H1 (cell line): ENCODE measurements at regions not wholly inside any gene's neighbourhood (a gene's known extent, or its start where the extent isn't known, plus 50 kb on each side); places are given as distances from the start of the nearest gene placed in this dataset.

Source experiments
- CTCF ChIA-PET: fragments of 300-600 bp; sonication (Branson Sonifier 250); formaldehyde crosslinking; loops from one replicate; lab custom pipeline; 2021; ENCODE audit not compliant: partially characterized antibody; lab: Charles Lee
- POLR2A ChIA-PET: fragments of 300-600 bp; sonication (Branson Sonifier 250); formaldehyde crosslinking; loops from one replicate; lab custom pipeline; 2021; ENCODE audit warnings: inconsistent platforms; ENCODE audit not compliant: partially characterized antibody; lab: Charles Lee
- DNase-seq, 2 experiments: peaks; one replicate each; pipeline versions ENCODE4 v3.0.0 to v3.0.0-alpha.2; 2010 to 2022; ENCODE audit warnings: low spot score in 2 of 2, low read depth in 1 of 2, mixed read lengths in 1 of 2
- FAIRE-seq: peaks from 2 replicates; lab custom pipeline; 2011; peaks lifted over from hg19 to GRCh38; lab: Jason Lieb, UNC
- H2AFZ ChIP-seq: 2 replicates; pipeline ENCODE4 v1.8.1; 2012; ENCODE audit warnings: low read length, inconsistent platforms
- H2AK5ac ChIP-seq: 2 replicates; pipeline ENCODE4 v1.6.1; 2013; ENCODE audit warnings: low read depth, low read length
- H2BK120ac ChIP-seq: replicated peaks from 2 replicates; pipeline ENCODE3; 2013; ENCODE audit warnings: low read depth, low read length, inconsistent platforms
- H2BK12ac ChIP-seq: 2 replicates; pipeline ENCODE4 v1.6.1; 2013; ENCODE audit warnings: low read depth, low read length
- H2BK15ac ChIP-seq: 2 replicates; pipeline ENCODE4 v1.6.1; 2013; ENCODE audit warnings: low read length
- H2BK20ac ChIP-seq: 2 replicates; pipeline ENCODE4 v1.6.1; 2013; ENCODE audit warnings: low read length
- H2BK5ac ChIP-seq: 2 replicates; pipeline ENCODE4 v1.6.1; 2013; ENCODE audit warnings: low read depth, low read length
- H3K14ac ChIP-seq: 2 replicates; pipeline ENCODE4 v1.6.1; 2013; ENCODE audit warnings: inconsistent platforms; ENCODE audit not compliant: insufficient read length
- H3K18ac ChIP-seq: 2 replicates; pipeline ENCODE4 v1.6.1; 2013; ENCODE audit warnings: low read length; ENCODE audit errors: extremely low read depth
- H3K23ac ChIP-seq: 2 replicates; pipeline ENCODE4 v1.6.1; 2013; ENCODE audit warnings: inconsistent platforms; ENCODE audit not compliant: insufficient read length
- H3K23me2 ChIP-seq: 2 replicates; pipeline ENCODE4 v1.6.1; 2013; ENCODE audit warnings: low read depth, low read length
- H3K27ac ChIP-seq: 2 replicates; pipeline ENCODE4 v1.6.1; 2011; ENCODE audit warnings: low read depth, low read length, inconsistent platforms
- H3K27me3 ChIP-seq, 4 experiments: replicated peaks in 1 of 4; 1 replicate in 1 of 4; 2 replicates in 3 of 4; pipeline versions ENCODE4 v1.6.1 to v1.8.1; 2011 to 2013; ENCODE audit warnings: low read length in 3 of 4, mild to moderate bottlenecking in 3 of 4, inconsistent platforms in 2 of 4, mixed read lengths in 2 of 4, moderate library complexity in 1 of 4; ENCODE audit not compliant: control insufficient read depth in 3 of 4, insufficient read depth in 3 of 4; ENCODE audit errors: extremely low read depth in 1 of 4
- H3K36me3 ChIP-seq, 4 experiments: 2 replicates each; pipeline versions ENCODE4 v1.6.1 to v1.8.1; 2011 to 2013; ENCODE audit warnings: mild to moderate bottlenecking in 4 of 4, low read length in 3 of 4, moderate library complexity in 2 of 4, control low read depth in 1 of 4, inconsistent platforms in 1 of 4; ENCODE audit not compliant: insufficient read depth in 4 of 4, control insufficient read depth in 2 of 4
- H3K4ac ChIP-seq: replicated peaks from 2 replicates; pipeline ENCODE3; 2013; ENCODE audit warnings: low read length, low read depth, mixed read lengths, inconsistent platforms; ENCODE audit not compliant: insufficient read length
- H3K4me1 ChIP-seq, 4 experiments: replicated peaks in 1 of 4; 1 replicate in 1 of 4; 2 replicates in 3 of 4; pipeline versions ENCODE4 v1.6.1 to v1.8.1; 2011 to 2013; ENCODE audit warnings: low read length in 3 of 4, inconsistent platforms in 2 of 4, mixed read lengths in 1 of 4; ENCODE audit not compliant: insufficient read depth in 4 of 4, control insufficient read depth in 3 of 4
- H3K4me2 ChIP-seq, 2 experiments: 2 replicates each; pipeline versions ENCODE4 v1.6.1 to v1.8.1; 2011 to 2013; ENCODE audit warnings: low read depth in 2 of 2, low read length in 2 of 2, control low read depth in 1 of 2, inconsistent platforms in 1 of 2, mild to moderate bottlenecking in 1 of 2; ENCODE audit not compliant: insufficient read depth in 1 of 2
- H3K4me3 ChIP-seq, 4 experiments: fragments of 200-600, 300-600 bp in 1 of 4; sonication (generic), shearing (Covaris generic), sonication (Bioruptor Twin) in 1 of 4; 2 replicates each; pipeline versions ENCODE4 v1.5.1 to v1.8.1; 2011 to 2016; ENCODE audit warnings: low read length in 4 of 4, low read depth in 3 of 4, control low read depth in 2 of 4, inconsistent platforms in 2 of 4, mild to moderate bottlenecking in 2 of 4, mixed read lengths in 1 of 4, moderate library complexity in 1 of 4; ENCODE audit not compliant: insufficient read depth in 2 of 4; ENCODE audit errors: extremely low read depth in 1 of 4
- H3K56ac ChIP-seq: replicated peaks from 2 replicates; pipeline ENCODE3; 2013; ENCODE audit warnings: low read depth, mild to moderate bottlenecking, mixed read lengths, low read length, inconsistent platforms; ENCODE audit not compliant: insufficient read length
- H3K79me1 ChIP-seq: 2 replicates; pipeline ENCODE4 v1.6.1; 2013; ENCODE audit warnings: low read depth, low read length, control low read depth
- H3K79me2 ChIP-seq, 2 experiments: 2 replicates each; pipeline versions ENCODE4 v1.6.1 to v1.8.1; 2012 to 2013; ENCODE audit warnings: low read length in 2 of 2, mild to moderate bottlenecking in 2 of 2, inconsistent platforms in 1 of 2; ENCODE audit not compliant: insufficient read depth in 2 of 2, control insufficient read depth in 1 of 2
- H3K9ac ChIP-seq, 4 experiments: replicated peaks in 1 of 4; 1 replicate in 1 of 4; 2 replicates in 3 of 4; pipeline versions ENCODE4 v1.6.1 to v1.8.1; 2011 to 2013; ENCODE audit warnings: low read depth in 3 of 4, low read length in 3 of 4, control low read depth in 2 of 4, mild to moderate bottlenecking in 2 of 4, moderate library complexity in 2 of 4, inconsistent platforms in 1 of 4; ENCODE audit errors: extremely low read depth in 1 of 4
- H3K9me3 ChIP-seq, 2 experiments: 2 replicates each; pipeline versions ENCODE4 v1.6.1 to v1.8.1; 2012 to 2013; ENCODE audit warnings: mild to moderate bottlenecking in 2 of 2, moderate library complexity in 2 of 2, control low read depth in 1 of 2, inconsistent platforms in 1 of 2, low read depth in 1 of 2, low read length in 1 of 2, mixed read lengths in 1 of 2; ENCODE audit not compliant: insufficient read depth in 2 of 2
- H4K20me1 ChIP-seq, 2 experiments: replicated peaks in 1 of 2; 2 replicates each; pipeline versions ENCODE3 to v1.8.1; 2011 to 2013; ENCODE audit warnings: inconsistent platforms in 2 of 2, low read length in 2 of 2, mild to moderate bottlenecking in 1 of 2; ENCODE audit not compliant: insufficient read depth in 2 of 2, control insufficient read depth in 1 of 2
- H4K5ac ChIP-seq: 2 replicates; pipeline ENCODE4 v1.6.1; 2013; ENCODE audit warnings: low read length, low read depth, mixed read lengths, inconsistent platforms; ENCODE audit not compliant: insufficient read length
- H4K8ac ChIP-seq: 2 replicates; pipeline ENCODE4 v1.8.0; 2013; ENCODE audit warnings: mild to moderate bottlenecking, moderate library complexity, low read length, inconsistent platforms; ENCODE audit not compliant: insufficient read depth; ENCODE audit errors: extremely low read depth
- H4K91ac ChIP-seq: replicated peaks from 2 replicates; pipeline ENCODE3; 2013; ENCODE audit warnings: low read length, mixed read lengths, inconsistent platforms; ENCODE audit not compliant: insufficient read length
- ASH2L ChIP-seq: fragments of 200-600, 300-600 bp; sonication (generic); IDR thresholded peaks from one replicate; pipeline ENCODE4 v1.7.1; 2017; ENCODE audit warnings: low read length
- BCL11A ChIP-seq, 2 experiments: IDR thresholded peaks; one replicate each; pipeline ENCODE4 v1.6.1; 2011; ENCODE audit warnings: low read depth in 2 of 2, low read length in 2 of 2, mild to moderate bottlenecking in 2 of 2
- CBX8 ChIP-seq: fragments of 300-800, 300-1000 bp; sonication (generic); IDR thresholded peaks from 2 replicates; pipeline ENCODE4 v1.7.1; 2016; ENCODE audit warnings: low read depth, low read length, borderline replicate concordance
- CHD1 ChIP-seq: IDR thresholded peaks from 2 replicates; pipeline ENCODE4 v1.6.1; 2012; ENCODE audit warnings: low read depth, low read length, improper control_type of control experiment
- FOSL1 ChIP-seq: IDR thresholded peaks from 2 replicates; pipeline ENCODE4 v1.6.1; 2011; ENCODE audit warnings: mild to moderate bottlenecking, low read depth, low read length, moderate library complexity; ENCODE audit not compliant: insufficient read depth
- GABPA ChIP-seq: IDR thresholded peaks from 2 replicates; pipeline ENCODE4 v1.6.1; 2011; ENCODE audit warnings: mild to moderate bottlenecking, low read length, moderate library complexity, borderline replicate concordance; ENCODE audit not compliant: insufficient read depth
- GTF2F1 ChIP-seq: IDR thresholded peaks from 2 replicates; pipeline ENCODE4 v1.6.1; 2012; ENCODE audit warnings: low read depth, low read length, improper control_type of control experiment, borderline replicate concordance
- NRF1 ChIP-seq: IDR thresholded peaks from 2 replicates; pipeline ENCODE4 v1.6.1; 2011; ENCODE audit warnings: mild to moderate bottlenecking, low read depth, low read length, improper control_type of control experiment
- POU5F1 ChIP-seq: IDR thresholded peaks from 2 replicates; pipeline ENCODE4 v1.6.1; 2011; ENCODE audit warnings: low read depth, mild to moderate bottlenecking, low read length, moderate library complexity
- RNF2 ChIP-seq: fragments of 200-900, 300-1000 bp; sonication (generic); IDR thresholded peaks from 2 replicates; pipeline ENCODE4 v1.7.1; 2016; ENCODE audit warnings: borderline replicate concordance, low read depth, mild to moderate bottlenecking, antibody characterized with exemption, low read length; ENCODE audit not compliant: poor library complexity, severe bottlenecking; ENCODE audit errors: missing control alignments
- SIRT6 ChIP-seq: IDR thresholded peaks from one replicate; pipeline ENCODE4 v1.7.1; 2012; ENCODE audit warnings: low read length, inconsistent platforms
- SIX5 ChIP-seq: IDR thresholded peaks from 2 replicates; pipeline ENCODE4 v1.6.1; 2011; ENCODE audit warnings: mild to moderate bottlenecking, low read depth, low read length
- SP1 ChIP-seq: IDR thresholded peaks from 2 replicates; pipeline ENCODE4 v1.6.1; 2011; ENCODE audit warnings: low read depth, low read length
- SP2 ChIP-seq: IDR thresholded peaks from 2 replicates; pipeline ENCODE4 v1.6.1; 2012; ENCODE audit warnings: mild to moderate bottlenecking, low read length, inconsistent platforms
- SRF ChIP-seq: IDR thresholded peaks from 2 replicates; pipeline ENCODE4 v1.6.1; 2011; ENCODE audit warnings: mild to moderate bottlenecking, low read depth, low read length, moderate library complexity
- TAF7 ChIP-seq: optimal IDR thresholded peaks from 2 replicates; pipeline ENCODE3; 2011; ENCODE audit warnings: low read depth, mild to moderate bottlenecking, inconsistent platforms, low read length, moderate library complexity, borderline replicate concordance
- WGBS, 2 experiments: shearing (Covaris generic) in 1 of 2; methylation state at CpG; one replicate each; pipeline versions ENCODE4 v1.1.6 to v1.1.7; 2013 to 2015; ENCODE audit warnings: low lambda C conversion rate in 2 of 2, mixed read lengths in 2 of 2, inconsistent platforms in 1 of 2, low coverage in 1 of 2, missing lambda C conversion rate in 1 of 2; ENCODE audit not compliant: insufficient replicate concordance in 2 of 2, insufficient coverage in 1 of 2, insufficient read length in 1 of 2; ENCODE audit errors: extremely low coverage in 1 of 2, missing lambda C conversion rate in 1 of 2; 5-methylcytosine and 5-hydroxymethylcytosine counted together

DNA sequence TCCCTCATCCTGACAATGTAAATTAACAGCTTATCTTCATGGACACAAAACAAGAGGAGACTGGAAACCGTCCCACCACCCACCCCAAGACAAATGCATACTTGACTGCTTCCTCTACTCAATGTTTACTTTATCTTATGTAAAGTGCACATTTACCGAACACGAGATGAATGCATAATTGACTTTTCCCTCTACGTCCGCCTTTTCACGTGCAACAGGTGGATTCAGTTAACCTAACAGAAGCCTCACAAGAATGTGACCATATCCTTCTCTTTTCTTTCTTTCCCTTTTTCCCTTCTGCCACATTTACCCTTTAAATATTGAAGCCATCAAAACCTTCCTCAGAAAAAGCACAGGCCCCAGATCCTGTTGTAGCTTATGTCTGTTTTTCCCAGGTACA is 468.0 kb downstream of the UQCRFS1 start:
- no peak overlapping the region for H2BK5ac ChIP-seq
- no peak overlapping the region for H2BK20ac ChIP-seq
- H3K4me2 ChIP-seq, result no peak overlapping the region
- CTCF ChIA-PET, result interaction anchor here (0.9 to 1.6 kb wide), 4 partner anchors 8 to 131 kb away, joined by 3 to 5 read pairs (median 4); no protein-coding TSS in a partner anchor
- H3K23me2 ChIP-seq, result no peaks in the 10 kb centered on the region
- no peak overlapping the region for H3K14ac ChIP-seq
- H3K4me1 ChIP-seq, result peaks cover 0 to 2% (median 0%) of the 10 kb centered on the region in 4 experiments; a peak in 1 of 7 replicates
- no peak overlapping the region for H4K91ac ChIP-seq
- H3K79me1 ChIP-seq, result no peaks in the 10 kb centered on the region
- H3K36me3 ChIP-seq, result no peaks in the 10 kb centered on the region
- H3K18ac ChIP-seq, result no peak overlapping the region
- H4K20me1 ChIP-seq, result no peaks in the 10 kb centered on the region
- FAIRE-seq (no peak), DNase-seq (no peak)
- H4K5ac ChIP-seq, result no peak overlapping the region
- no peaks in the 10 kb centered on the region for H3K27me3 ChIP-seq
- no peak overlapping the region for H3K23ac ChIP-seq
- H2AK5ac ChIP-seq, result no peak overlapping the region
- no peak overlapping the region for H2BK12ac ChIP-seq
- no peak overlapping the region for H4K8ac ChIP-seq
- H2BK120ac ChIP-seq, result no peak overlapping the region
- peak overlapping the region; percentile 81; the same call in 1 of the 2 replicates for H2AFZ ChIP-seq
- H3K4me3 ChIP-seq, result no peak overlapping the region
- H3K9me3 ChIP-seq, result peaks cover 0 to 3% of the 10 kb centered on the region in 2 experiments; a peak in 1 of 4 replicates
- no peak overlapping the region for H2BK15ac ChIP-seq
- no peak overlapping the region for H3K27ac ChIP-seq
- POLR2A ChIA-PET, result no interaction called here
- H3K79me2 ChIP-seq, result no peaks in the 10 kb centered on the region
- H3K9ac ChIP-seq, result no peak overlapping the region
- WGBS, 2 experiments, result 88% methylated on average over 6 of the region's 6 CpGs; no CpG with 5 or more reads in 1 of the 2 experiments
- no peak overlapping the region for H3K56ac ChIP-seq
- no peak overlapping the region for H3K4ac ChIP-seq
- TF ChIP-seq RNF2, result no peak
- no peak for TF ChIP-seq FOSL1
- no peak for TF ChIP-seq SIX5
- TF ChIP-seq CHD1, result no peak
- TF ChIP-seq BCL11A (IDR thresholded peaks at IDR 0.05; ENCODE audit: low read depth in 2 of 2, low read length in 2 of 2), result no peak
- TF ChIP-seq SRF, result no peak
- no peak for TF ChIP-seq TAF7
- TF ChIP-seq SP2, result no peak
- TF ChIP-seq ASH2L, result no peak
- no peak for TF ChIP-seq GTF2F1
- TF ChIP-seq NRF1, result no peak
- TF ChIP-seq SP1, result no peak
- TF ChIP-seq GABPA, result no peak
- no peak for TF ChIP-seq SIRT6
- no peak for TF ChIP-seq POU5F1
- no peak for TF ChIP-seq CBX8
